Activated CD4-positive, CD25-positive, alpha-beta regulatory T cell (primary cell): ENCODE measurements at regions not wholly inside any gene's neighbourhood (a gene's known extent, or its start where the extent isn't known, plus 50 kb on each side); places are given as distances from the start of the nearest gene placed in this dataset.

Experiments used
- DNase-seq, 4 experiments: peaks; one replicate each; lab custom pipeline; 2025; lab: John Stamatoyannopoulos, UW

- no peak for DNase-seq
Observed at GRCh38 chr2:217227794-217228193, 367.9 kb upstream of the TNP1 start.

GRCh38 chr2:217225596-217225995 lies 365.7 kb upstream of the TNP1 start:
- no peak for DNase-seq

- DNase-seq, result no peak
Observed at GRCh38 chr2:217223222-217223930, 363.5 kb upstream of the TNP1 start.

- no peak for DNase-seq
Observed at GRCh38 chr2:217222309-217222910, 362.5 kb upstream of the TNP1 start.

GRCh38 chr2:217220228-217221013 lies 360.6 kb upstream of the TNP1 start:
- DNase-seq, result no peak

- DNase-seq, result no peak
Observed at GRCh38 chr2:217219164-217219520, 359.3 kb upstream of the TNP1 start.

GRCh38 chr2:217218269-217219163 lies 358.7 kb upstream of the TNP1 start:
- DNase-seq, result no peak

GRCh38 chr2:217216982-217217381 lies 357.1 kb upstream of the TNP1 start:
- DNase-seq, result no peak

GRCh38 chr2:217216316-217216715 lies 356.5 kb upstream of the TNP1 start:
- DNase-seq, result no peak

GRCh38 chr2:217215877-217216276 lies 356.0 kb upstream of the TNP1 start:
- no peak for DNase-seq

- DNase-seq, result no peak
Observed at GRCh38 chr2:217208867-217209266, 349.0 kb upstream of the TNP1 start.

GRCh38 chr2:217207699-217208010 lies 347.8 kb upstream of the TNP1 start:
- no peak for DNase-seq

GRCh38 chr2:217206907-217207698 lies 347.2 kb upstream of the TNP1 start:
- no peak for DNase-seq

GRCh38 chr2:217206016-217206725 lies 346.3 kb upstream of the TNP1 start:
- DNase-seq, result no peak

- DNase-seq, result no peak
Observed at GRCh38 chr2:217204358-217204757, 344.5 kb upstream of the TNP1 start.

GRCh38 chr2:217203086-217203485 lies 343.2 kb upstream of the TNP1 start:
- no peak for DNase-seq

- DNase-seq, result no peak
Observed at GRCh38 chr2:217199255-217199630, 339.4 kb upstream of the TNP1 start.

GRCh38 chr2:217195658-217196446 lies 336.0 kb upstream of the TNP1 start:
- DNase-seq, result no peak

- no peak for DNase-seq
Observed at GRCh38 chr2:217195016-217195415, 335.2 kb upstream of the TNP1 start.
